IMR-90 (cell line): ENCODE measurements at regions not wholly inside any gene's neighbourhood (a gene's known extent, or its start where the extent isn't known, plus 50 kb on each side); places are given as distances from the start of the nearest gene placed in this dataset.
"Not testable (repeated sequence)": the region's sequence is repeated elsewhere in the genome, so short reads cannot be mapped to it uniquely, and the experiment has no call there.

Source experiments
- ATAC-seq: fragments of 200-7000 bp; cut with Tn5 transposase; 2 replicates; pipeline ENCODE4 v1.9.1; 2020; ENCODE audit warnings: low read depth, mild to moderate bottlenecking, moderate library complexity
- BruUV-seq: library from RNA; stranded (reverse); fragments of 400-500 nt; replicated peaks from 2 replicates; lab custom pipeline; 2021; lab: Mats Ljungman, UMichigan
- CTCF ChIA-PET: fragments of 300-600 bp; formaldehyde crosslinking; extraction: SDS; loops from one replicate; lab custom pipeline; 2021; ENCODE audit warnings: antibody characterized with exemption; lab: Yijun Ruan, JAX
- POLR2A ChIA-PET: fragments of 300-600 bp; sonication (Branson Sonifier 250); formaldehyde crosslinking; loops from one replicate; lab custom pipeline; 2022; ENCODE audit warnings: antibody characterized with exemption; ENCODE audit not compliant: unreplicated experiment; lab: Charles Lee
- DNase-seq: peaks from one replicate; pipeline ENCODE4 v3.0.0; 2013
- H2AFZ ChIP-seq: replicated peaks from 2 replicates; pipeline ENCODE3; 2013; ENCODE audit warnings: low read length, mild to moderate bottlenecking; ENCODE audit not compliant: poor library complexity
- H2AK5ac ChIP-seq: 2 replicates; pipeline ENCODE4 v1.6.1; 2013; ENCODE audit warnings: low read depth, low read length, inconsistent platforms
- H2AK9ac ChIP-seq: replicated peaks from 2 replicates; pipeline ENCODE3; 2013; ENCODE audit warnings: mild to moderate bottlenecking, low read depth, low read length, moderate library complexity; ENCODE audit not compliant: poor library complexity
- H2BK120ac ChIP-seq: 2 replicates; pipeline ENCODE4 v1.6.1; 2013; ENCODE audit warnings: low read depth, low read length, inconsistent platforms
- H2BK15ac ChIP-seq: 3 replicates; pipeline ENCODE4 v1.6.1; 2013; ENCODE audit warnings: low read depth, low read length, inconsistent platforms
- H2BK20ac ChIP-seq: 2 replicates; pipeline ENCODE4 v1.6.1; 2013; ENCODE audit warnings: low read depth, mild to moderate bottlenecking, inconsistent platforms, low read length, moderate library complexity
- H2BK5ac ChIP-seq: 2 replicates; pipeline ENCODE4 v1.6.1; 2013; ENCODE audit warnings: mild to moderate bottlenecking, low read depth, low read length, inconsistent platforms; ENCODE audit not compliant: poor library complexity, severe bottlenecking
- H3K14ac ChIP-seq: replicated peaks from 2 replicates; pipeline ENCODE4 v1.6.1; 2013; ENCODE audit warnings: low read depth, low read length, inconsistent platforms
- H3K18ac ChIP-seq: 2 replicates; pipeline ENCODE4 v1.6.1; 2013; ENCODE audit warnings: low read depth, low read length, control low read depth
- H3K23ac ChIP-seq: 2 replicates; pipeline ENCODE4 v1.6.1; 2013; ENCODE audit warnings: low read depth, low read length, inconsistent platforms
- H3K27ac ChIP-seq: 2 replicates; pipeline ENCODE4 v1.5.1; 2013; ENCODE audit warnings: mild to moderate bottlenecking, control low read depth, low read length; ENCODE audit not compliant: insufficient read depth
- H3K27me3 ChIP-seq: 2 replicates; pipeline ENCODE4 v1.6.1; 2013; ENCODE audit warnings: low read length; ENCODE audit not compliant: control insufficient read depth, insufficient read depth
- H3K36me3 ChIP-seq: 2 replicates; pipeline ENCODE4 v1.6.1; 2013; ENCODE audit warnings: low read length, mixed read lengths; ENCODE audit not compliant: control insufficient read depth, insufficient read depth
- H3K4ac ChIP-seq: 2 replicates; pipeline ENCODE4 v1.6.1; 2013; ENCODE audit warnings: low read depth, low read length, inconsistent platforms
- H3K4me1 ChIP-seq: 2 replicates; pipeline ENCODE4 v1.6.1; 2013; ENCODE audit warnings: low read length, mixed read lengths; ENCODE audit not compliant: control insufficient read depth, insufficient read depth
- H3K4me2 ChIP-seq: 2 replicates; pipeline ENCODE4 v1.6.1; 2013; ENCODE audit warnings: low read depth, mild to moderate bottlenecking, control low read depth, low read length, moderate library complexity
- H3K4me3 ChIP-seq: 2 replicates; pipeline ENCODE4 v1.5.1; 2013; ENCODE audit warnings: low read depth, mild to moderate bottlenecking, control low read depth, low read length, moderate library complexity; ENCODE audit not compliant: insufficient read depth
- H3K56ac ChIP-seq: 2 replicates; pipeline ENCODE4 v1.6.1; 2013; ENCODE audit warnings: low read length, inconsistent platforms; ENCODE audit not compliant: insufficient read depth; ENCODE audit errors: extremely low read depth
- H3K79me1 ChIP-seq, 2 experiments: 2 replicates each; pipeline ENCODE4 v1.6.1; 2013; ENCODE audit warnings: low read length in 2 of 2, inconsistent platforms in 1 of 2, low read depth in 1 of 2
- H3K9ac ChIP-seq: 2 replicates; pipeline ENCODE4 v1.6.1; 2013; ENCODE audit warnings: low read depth, low read length, control low read depth
- H3K9me1 ChIP-seq: 2 replicates; pipeline ENCODE4 v1.6.1; 2013; ENCODE audit warnings: low read length, inconsistent platforms; ENCODE audit not compliant: insufficient read depth
- H3K9me3 ChIP-seq: 2 replicates; pipeline ENCODE4 v1.6.1; 2013; ENCODE audit warnings: low read length; ENCODE audit not compliant: control insufficient read depth, insufficient read depth
- H4K20me1 ChIP-seq: 2 replicates; pipeline ENCODE4 v1.6.1; 2013; ENCODE audit warnings: low read length, inconsistent platforms; ENCODE audit not compliant: insufficient read depth
- H4K5ac ChIP-seq: 2 replicates; pipeline ENCODE4 v1.6.1; 2013; ENCODE audit warnings: mild to moderate bottlenecking, low read depth, low read length, control low read depth
- H4K8ac ChIP-seq, 2 experiments: 2 replicates each; pipeline ENCODE4 v1.6.1; 2013; ENCODE audit warnings: low read depth in 2 of 2, low read length in 2 of 2, control low read depth in 1 of 2, inconsistent platforms in 1 of 2
- H4K91ac ChIP-seq: 2 replicates; pipeline ENCODE4 v1.6.1; 2013; ENCODE audit warnings: low read depth, low read length, inconsistent platforms; ENCODE audit not compliant: insufficient read depth
- WGBS, 2 experiments: methylation state at CpG; one replicate each; pipeline versions ENCODE4 v1.1.5 to v1.1.7; 2013; ENCODE audit warnings: missing lambda C conversion rate in 2 of 2; ENCODE audit not compliant: insufficient read length in 1 of 2; ENCODE audit errors: extremely low coverage in 2 of 2; 5-methylcytosine and 5-hydroxymethylcytosine counted together
- dilution Hi-C: fragments of 300-500 bp; cut with HindIII; formaldehyde crosslinking; loops from one replicate; pipeline ENCODE4 v1.14.3; 2018; ENCODE audit warnings: low sequenced_read_pairs; ENCODE audit not compliant: unreplicated experiment
- in situ Hi-C: fragments of 300-500 bp; cut with MboI; formaldehyde crosslinking; loops from 3 replicates; pipeline ENCODE4 v1.14.3; 2019; ENCODE audit warnings: low sequenced_read_pairs, inconsistent platforms, mixed read lengths
- intact Hi-C: fragments of 100-400 bp; cut with micrococcal nuclease; formaldehyde crosslinking; loops from 2 replicates; pipeline ENCODE4 v1.10.0; 2022

DNA sequence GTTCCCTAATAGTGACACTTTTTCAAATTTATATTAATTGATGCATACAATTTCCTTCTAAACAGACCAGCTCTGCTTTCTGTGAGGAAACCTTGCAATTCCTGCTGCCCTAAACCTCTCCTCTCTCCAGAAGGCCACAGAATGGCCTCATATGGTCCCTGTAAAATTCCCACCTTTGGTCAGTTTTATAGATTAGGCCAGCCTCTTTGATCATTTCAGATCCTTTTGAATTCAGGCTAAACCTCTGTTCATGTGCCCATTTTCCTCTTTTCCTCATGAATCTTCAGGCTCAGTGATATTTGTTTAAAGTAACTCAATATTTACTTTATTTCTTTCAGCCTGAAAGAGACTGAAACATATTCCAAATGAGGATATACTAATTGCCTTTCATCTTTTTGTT, 58.6 kb upstream of the C1QTNF3 start:
- H3K9me3 ChIP-seq, H3K4ac ChIP-seq, H3K79me1 ChIP-seq, H2BK20ac ChIP-seq, H3K27me3 ChIP-seq, H3K23ac ChIP-seq, CTCF ChIA-PET, POLR2A ChIA-PET, intact Hi-C loops, H3K4me1 ChIP-seq, H4K5ac ChIP-seq, H3K18ac ChIP-seq, H3K4me2 ChIP-seq, H2AFZ ChIP-seq, H3K14ac ChIP-seq, H2AK5ac ChIP-seq, H2BK15ac ChIP-seq, in situ Hi-C loops, H3K36me3 ChIP-seq, dilution Hi-C loops, H4K91ac ChIP-seq, H2BK120ac ChIP-seq, H4K20me1 ChIP-seq, BruUV-seq, H3K4me3 ChIP-seq, H3K9me1 ChIP-seq, DNase-seq, H3K27ac ChIP-seq, ATAC-seq, H3K56ac ChIP-seq, H2AK9ac ChIP-seq, H2BK5ac ChIP-seq, H4K8ac ChIP-seq, H3K9ac ChIP-seq: not testable (repeated sequence)

DNA sequence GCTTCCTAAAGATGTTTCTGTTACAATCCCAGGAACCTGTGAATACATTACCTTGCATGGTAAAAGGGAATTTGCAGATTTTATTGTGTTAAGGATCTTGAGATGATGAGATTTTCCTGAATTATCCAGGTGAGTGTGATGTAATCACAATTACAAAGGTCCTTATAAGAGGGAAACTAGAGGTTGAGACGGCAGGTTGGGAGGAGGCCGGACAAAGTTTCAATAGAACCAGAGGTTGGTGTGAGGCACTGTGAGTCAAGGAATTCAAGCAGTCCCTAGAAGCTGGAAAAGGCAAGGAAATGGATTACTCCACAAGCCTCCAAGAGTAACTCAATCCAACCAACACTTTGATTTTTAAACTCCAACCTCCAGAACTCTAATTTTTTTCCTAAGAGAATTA, 65.9 kb upstream of the C1QTNF3 start:
- H3K4me1 ChIP-seq, H2BK15ac ChIP-seq, H3K27me3 ChIP-seq, ATAC-seq, H4K8ac ChIP-seq, H3K27ac ChIP-seq, H3K4me2 ChIP-seq, H3K9me3 ChIP-seq, H3K79me1 ChIP-seq, dilution Hi-C loops, H2BK20ac ChIP-seq, POLR2A ChIA-PET, H3K18ac ChIP-seq, intact Hi-C loops, H2BK5ac ChIP-seq, H2AFZ ChIP-seq, H4K20me1 ChIP-seq, CTCF ChIA-PET, H3K56ac ChIP-seq, H3K4ac ChIP-seq, H4K91ac ChIP-seq, H3K4me3 ChIP-seq, H2BK120ac ChIP-seq, BruUV-seq, H3K23ac ChIP-seq, DNase-seq, in situ Hi-C loops, H3K14ac ChIP-seq, H2AK9ac ChIP-seq, H3K36me3 ChIP-seq, H4K5ac ChIP-seq, H3K9me1 ChIP-seq, H2AK5ac ChIP-seq, H3K9ac ChIP-seq: not testable (repeated sequence)
- no CpG with 5 or more reads among the region's 2 CpGs for WGBS, 2 experiments
